SW 1271 (cell line): ENCODE measurements at regions not wholly inside any gene's neighbourhood (a gene's known extent, or its start where the extent isn't known, plus 50 kb on each side); places are given as distances from the start of the nearest gene placed in this dataset.

ENCODE experiments used
- DNase-seq, 2 experiments: peaks; one replicate each; lab custom pipeline; 2025; lab: John Stamatoyannopoulos, UW

DNA sequence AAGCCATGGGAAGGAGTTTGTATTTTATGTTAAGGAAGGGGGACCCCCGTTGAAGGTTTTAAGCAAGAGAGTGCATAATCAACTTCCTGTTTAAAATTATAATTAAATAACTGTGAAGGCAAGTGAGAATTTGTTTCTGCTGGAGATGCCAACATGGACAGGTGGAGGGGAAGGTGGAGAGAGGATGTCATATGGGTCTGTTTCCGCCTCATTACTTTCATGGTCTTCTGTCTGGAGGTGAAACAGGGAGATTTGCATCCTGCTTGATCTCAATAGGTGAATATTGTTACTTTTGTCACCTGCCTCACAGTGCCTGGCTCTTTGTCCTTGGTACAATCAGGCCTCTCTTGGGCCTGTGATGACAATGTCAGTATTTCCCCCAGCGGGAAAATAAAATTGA is 300.6 kb upstream of the LMCD1 start:
- no peak for DNase-seq

GRCh38 chr3:8201886-8202285 is 299.7 kb upstream of the LMCD1 start:
- no peak for DNase-seq

DNA sequence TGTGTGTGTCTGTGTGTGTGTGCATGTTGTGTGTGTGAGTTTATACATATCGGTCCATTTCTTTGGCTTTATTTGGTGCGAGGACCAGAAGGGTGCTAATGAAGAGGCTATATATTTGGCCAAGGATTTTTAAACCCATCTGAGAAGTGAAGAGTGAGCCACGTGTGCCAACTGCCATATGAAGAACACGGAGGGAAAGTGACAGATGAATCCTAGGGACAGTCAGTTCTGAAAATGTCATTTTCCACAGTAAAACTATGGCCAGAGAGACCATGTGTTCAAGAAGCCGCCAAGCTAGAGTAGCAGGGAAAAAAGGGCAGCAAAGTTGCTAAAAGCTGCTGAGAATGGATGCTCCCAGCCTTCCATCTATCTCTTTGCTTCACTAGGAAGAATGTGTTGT is 297.3 kb upstream of the LMCD1 start:
- DNase-seq, result no peak

DNA sequence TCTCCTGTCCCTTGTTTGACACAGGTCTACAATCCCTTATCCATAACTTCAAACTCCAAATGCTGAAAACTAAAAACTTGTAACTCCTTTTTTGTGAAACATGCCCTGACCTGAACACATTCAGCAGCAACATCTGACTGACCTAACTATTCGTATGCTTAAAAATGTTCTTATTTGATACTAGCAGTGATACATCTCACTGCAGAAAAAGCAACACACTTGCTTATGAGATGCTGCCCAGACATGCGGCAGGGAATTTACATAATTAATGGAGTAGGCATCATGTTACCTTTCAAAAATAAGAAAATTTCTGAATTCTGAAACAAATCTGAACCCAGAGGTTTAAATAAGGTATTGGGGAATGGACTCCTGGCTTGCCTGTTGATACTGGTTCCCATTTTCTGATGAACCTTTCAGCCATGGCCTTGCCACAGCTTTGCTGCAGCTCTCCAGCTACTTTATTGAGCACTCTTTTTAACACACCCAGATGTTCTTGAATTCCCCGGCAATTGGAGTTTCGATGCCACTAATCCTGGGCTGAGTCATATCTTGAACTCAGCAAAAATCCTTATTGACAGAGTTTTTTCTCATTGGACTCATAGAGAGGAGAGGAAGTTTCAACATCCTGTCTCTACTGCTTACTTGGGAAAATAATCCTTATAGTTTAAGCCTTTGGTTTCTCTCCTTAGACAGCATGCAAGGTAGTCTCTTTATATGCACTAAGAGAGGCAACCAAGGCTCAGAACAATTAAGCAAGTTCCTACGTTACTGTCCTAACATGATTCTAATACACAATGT is 296.6 kb upstream of the LMCD1 start:
- DNase-seq, result no peak

GRCh38 chr3:8205881-8206280 is 295.7 kb upstream of the LMCD1 start:
- DNase-seq, result no peak

GRCh38 chr3:8206971-8207617 is 294.5 kb upstream of the LMCD1 start:
- no peak for DNase-seq

DNA sequence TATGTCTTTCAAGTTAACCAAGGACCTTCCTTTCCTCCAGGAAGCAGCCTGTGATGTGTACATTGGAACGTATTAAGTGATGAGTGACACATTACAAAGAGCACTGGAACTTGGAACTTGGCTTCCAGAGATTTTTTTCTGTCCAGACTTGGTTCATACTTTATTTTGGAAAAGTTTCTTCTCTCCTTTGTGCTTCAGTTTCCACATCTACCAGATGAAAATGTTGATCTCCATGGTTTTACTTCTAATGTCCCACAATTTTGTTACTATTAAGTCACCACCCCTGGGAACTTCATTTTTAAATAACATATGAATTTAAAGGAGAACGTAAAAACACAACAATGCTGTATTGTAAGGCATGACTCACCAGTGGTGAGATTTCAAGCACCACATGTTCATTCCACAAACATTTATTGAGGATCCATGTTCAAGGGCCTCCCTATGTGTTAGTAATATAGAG is 290.7 kb upstream of the LMCD1 start:
- no peak for DNase-seq

DNA sequence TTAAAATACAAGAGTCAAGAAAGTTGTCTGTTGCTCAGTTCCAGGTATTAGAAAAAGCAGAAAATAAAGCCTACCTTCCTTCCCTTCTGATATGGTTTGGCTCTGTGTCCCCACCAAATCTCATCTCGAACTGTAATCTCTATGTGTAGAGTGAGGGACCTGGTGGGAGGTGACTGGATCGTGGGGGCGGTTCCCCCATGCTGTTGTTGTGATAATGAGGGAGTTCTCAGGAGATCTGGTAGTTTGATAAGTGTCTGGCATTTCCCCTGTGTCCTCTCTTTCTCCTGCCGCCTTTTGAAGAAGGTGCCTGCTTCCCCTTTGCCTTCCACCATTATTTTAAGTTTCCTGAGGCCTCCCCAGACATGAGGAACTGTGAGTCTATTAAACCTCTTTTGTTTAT is 288.8 kb upstream of the LMCD1 start:
- no peak for DNase-seq

DNA sequence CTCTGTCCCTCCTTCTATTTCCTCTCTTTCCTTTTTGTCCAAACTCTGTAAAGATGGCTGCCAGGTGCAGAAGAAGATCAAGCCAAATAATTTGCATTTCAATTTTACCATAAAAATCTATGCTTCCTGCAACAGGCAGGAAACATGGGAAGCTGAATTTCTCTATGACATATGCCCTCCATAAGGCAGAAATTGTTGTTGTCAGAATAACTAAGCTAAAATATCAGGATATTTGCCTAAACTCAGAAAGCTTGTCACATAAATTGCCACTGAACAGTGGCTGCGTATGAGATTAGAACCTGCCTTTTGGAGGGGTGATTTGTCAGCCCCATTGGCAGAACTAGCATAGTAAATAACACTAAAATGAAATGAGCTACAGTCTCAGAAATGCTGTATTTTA is 288.3 kb upstream of the LMCD1 start:
- DNase-seq, result no peak

GRCh38 chr3:8215821-8216220 is 285.8 kb upstream of the LMCD1 start:
- no peak for DNase-seq

DNA sequence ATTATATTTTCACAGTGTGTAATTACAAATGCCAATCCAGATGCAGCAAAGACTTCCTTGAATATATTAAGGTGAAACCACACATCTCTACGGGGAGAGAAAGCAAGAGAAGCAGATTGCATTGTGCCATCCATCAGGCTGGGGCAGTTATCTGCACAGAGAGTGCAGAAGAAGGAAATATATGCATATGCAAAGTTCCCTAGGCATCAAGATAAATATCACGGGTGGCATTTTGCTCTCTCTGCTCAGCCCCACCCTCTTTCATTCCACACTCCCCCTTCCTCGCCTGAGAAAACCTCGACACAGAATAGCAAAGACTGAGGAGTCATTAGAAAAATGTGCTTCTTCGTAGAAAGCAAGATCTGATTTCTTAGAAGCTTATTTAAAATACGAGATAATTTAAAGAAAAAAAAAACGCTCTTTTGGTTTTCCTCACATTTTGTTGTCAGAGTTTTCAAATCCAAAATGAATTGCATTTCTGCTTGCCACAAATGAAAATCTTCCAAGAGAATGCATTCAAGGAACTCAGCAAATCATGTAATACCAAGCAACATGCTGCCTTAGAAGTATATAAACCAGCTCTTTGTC is 283.2 kb upstream of the LMCD1 start:
- no peak for DNase-seq

DNA sequence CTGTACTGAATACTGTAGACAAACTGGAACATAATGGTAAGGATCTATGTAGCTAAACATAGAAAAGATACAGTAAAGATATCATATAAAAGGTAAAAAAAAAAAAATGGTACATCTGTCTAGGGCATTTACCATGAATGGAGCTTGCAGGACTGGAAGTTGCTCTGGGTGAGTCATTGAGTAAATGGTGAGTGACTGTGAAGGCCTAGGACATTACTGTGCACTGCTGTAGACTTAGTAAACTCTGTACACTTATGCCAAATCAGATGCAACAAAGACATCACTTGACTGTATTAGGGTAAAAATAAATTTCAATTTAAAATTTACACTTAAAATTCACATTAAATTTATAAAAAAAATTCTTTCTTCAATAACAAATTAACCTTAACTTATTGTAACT is 281.3 kb upstream of the LMCD1 start:
- DNase-seq, result no peak

GRCh38 chr3:8223766-8224165 is 277.9 kb upstream of the LMCD1 start:
- DNase-seq, result no peak

GRCh38 chr3:8224941-8225340 is 276.7 kb upstream of the LMCD1 start:
- DNase-seq, result no peak

GRCh38 chr3:8233938-8234337 is 267.7 kb upstream of the LMCD1 start:
- no peak for DNase-seq

DNA sequence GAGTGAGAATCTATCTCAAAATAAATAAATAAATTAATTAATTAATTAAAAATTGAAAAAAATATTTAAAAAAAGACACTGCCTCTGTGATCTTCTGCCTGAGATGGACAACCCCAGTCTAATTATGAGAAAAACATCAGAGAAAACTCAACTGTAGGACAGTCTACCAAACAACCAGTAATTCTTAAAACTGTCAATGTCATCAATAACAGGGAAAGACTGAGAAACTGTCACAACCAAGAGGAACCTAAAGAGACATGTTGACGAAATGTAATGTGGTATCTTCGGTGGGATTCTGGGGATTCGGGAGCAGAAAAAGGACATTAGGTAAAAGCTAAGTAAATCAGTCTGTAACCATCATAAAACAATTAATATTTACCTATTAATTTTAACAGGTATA is 265.4 kb upstream of the LMCD1 start:
- no peak for DNase-seq

GRCh38 chr3:8237893-8238292 is 263.7 kb upstream of the LMCD1 start:
- no peak for DNase-seq

DNA sequence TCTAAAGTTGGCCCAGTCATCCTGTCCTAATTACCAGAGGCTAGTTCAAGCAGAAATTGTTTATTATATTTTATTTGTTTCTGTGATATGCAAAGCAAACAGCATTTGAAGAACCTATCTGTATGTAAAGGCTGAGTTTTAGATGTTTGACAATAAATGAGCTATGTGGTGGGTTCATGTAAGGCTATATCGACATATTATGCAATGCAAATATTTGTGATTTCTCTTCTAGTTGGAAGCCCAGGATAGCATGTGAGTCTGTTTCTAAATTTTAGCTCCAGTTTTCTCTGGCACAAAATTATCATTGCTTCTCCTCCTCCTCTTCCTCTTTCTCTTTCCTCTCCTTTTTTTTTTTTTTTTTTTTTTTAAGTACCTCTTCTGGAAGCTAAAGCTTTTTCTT is 263.2 kb upstream of the LMCD1 start:
- no peak for DNase-seq

- DNase-seq, result no peak
Observed at GRCh38 chr3:8239095-8239494, 262.5 kb upstream of the LMCD1 start.

GRCh38 chr3:8239718-8240695 is 261.6 kb upstream of the LMCD1 start:
- DNase-seq, result peak in 1 of 2 experiments; percentile 60

DNA sequence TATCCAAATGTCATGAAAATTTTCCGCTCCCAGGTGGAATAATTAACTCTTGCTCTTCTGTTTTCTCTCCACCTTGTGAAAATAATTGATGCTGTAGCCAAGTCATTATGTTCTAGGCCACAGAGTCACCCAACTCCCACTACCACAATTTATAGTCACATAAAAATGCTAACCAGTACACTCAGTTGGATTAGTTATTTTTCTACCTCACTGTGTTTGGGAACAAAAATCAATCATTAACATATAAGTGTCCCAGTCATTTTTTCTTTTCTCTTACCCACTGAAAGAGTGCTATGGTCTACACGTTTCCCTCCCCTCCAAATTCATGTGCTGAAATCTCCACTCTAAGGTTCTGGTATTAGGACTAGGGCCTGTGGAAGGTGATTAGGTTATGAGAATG is 255.6 kb upstream of the LMCD1 start:
- DNase-seq, result no peak

- no peak for DNase-seq
Observed at GRCh38 chr3:8253201-8253600, 248.4 kb upstream of the LMCD1 start.
